GM08714 (cell line): ENCODE measurements at regions not wholly inside any gene's neighbourhood (a gene's known extent, or its start where the extent isn't known, plus 50 kb on each side); places are given as distances from the start of the nearest gene placed in this dataset.
"Not testable (repeated sequence)": the region's sequence is repeated elsewhere in the genome, so short reads cannot be mapped to it uniquely, and the experiment has no call there.

ENCODE experiments used
- H3K4me3 ChIP-seq: fragments of 200-500 bp; sonication (Bioruptor generic); 2 replicates; pipeline ENCODE4 v1.5.1; 2014; ENCODE audit warnings: mild to moderate bottlenecking, low read length, inconsistent platforms

DNA sequence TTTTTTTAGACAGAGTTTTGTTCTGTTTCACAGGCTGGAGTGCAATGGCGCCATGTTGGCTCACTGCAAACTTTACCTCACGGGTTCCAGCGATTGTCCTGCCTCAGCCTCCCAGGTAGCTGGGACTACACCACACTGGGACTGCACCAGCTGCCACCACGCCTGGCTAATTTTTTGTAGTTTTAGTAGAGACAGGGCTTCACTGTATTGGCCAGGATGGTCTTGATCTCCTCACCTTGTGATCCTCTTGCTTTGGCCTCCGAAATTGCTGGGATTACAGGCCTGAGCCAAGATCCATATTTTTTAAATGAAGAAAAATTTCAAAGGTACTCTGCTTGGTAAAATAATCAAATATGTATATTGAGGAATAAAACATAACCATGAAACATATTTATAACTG lies 195.8 kb upstream of the TPTE start:
- H3K4me3 ChIP-seq: not testable (repeated sequence)

DNA sequence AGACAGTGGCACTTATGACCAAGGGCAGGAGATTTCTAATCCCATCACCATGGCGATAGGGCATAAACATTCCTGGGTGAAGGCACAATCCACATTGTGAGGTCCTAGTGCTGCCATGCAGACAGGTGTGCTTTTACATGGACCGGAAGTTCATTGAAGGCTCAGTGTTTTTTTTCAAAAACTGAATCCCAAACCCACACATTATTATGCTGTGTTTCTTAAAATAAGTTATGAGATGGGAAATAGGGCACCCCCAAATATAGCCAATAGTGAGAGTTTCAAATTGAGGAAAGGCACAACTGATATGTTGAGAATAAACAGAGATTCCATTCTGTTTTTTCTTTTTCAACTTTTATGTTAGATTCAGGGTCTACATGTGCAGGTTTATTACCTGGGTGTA lies 195.2 kb upstream of the TPTE start:
- H3K4me3 ChIP-seq: not testable (repeated sequence)

GRCh38 chr21:10328646-10329045 lies 192.7 kb upstream of the TPTE start:
- H3K4me3 ChIP-seq: not testable (repeated sequence)

GRCh38 chr21:10330641-10331119 lies 190.7 kb upstream of the TPTE start:
- not testable (repeated sequence) for H3K4me3 ChIP-seq

DNA sequence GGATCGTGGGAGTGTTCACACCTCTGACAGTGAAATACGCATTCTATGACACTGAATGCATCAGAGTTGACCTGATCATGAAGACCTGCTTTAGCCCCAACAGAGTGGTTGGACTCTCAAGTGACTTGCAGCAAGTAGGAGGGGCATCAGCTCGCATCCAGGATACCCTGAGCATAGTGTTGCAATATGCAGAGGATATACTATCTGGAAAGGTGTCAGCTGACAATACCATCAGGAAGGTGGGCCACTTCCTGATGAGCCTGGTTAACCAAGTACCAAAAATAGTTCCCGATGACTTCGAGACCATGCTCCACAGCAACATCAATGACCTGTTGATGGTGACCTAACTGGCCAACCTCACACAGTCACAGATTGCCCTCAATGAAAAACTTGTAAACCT lies 190.2 kb upstream of the TPTE start:
- not testable (repeated sequence) for H3K4me3 ChIP-seq

GRCh38 chr21:10332935-10333334 lies 188.4 kb upstream of the TPTE start:
- H3K4me3 ChIP-seq: not testable (repeated sequence)

DNA sequence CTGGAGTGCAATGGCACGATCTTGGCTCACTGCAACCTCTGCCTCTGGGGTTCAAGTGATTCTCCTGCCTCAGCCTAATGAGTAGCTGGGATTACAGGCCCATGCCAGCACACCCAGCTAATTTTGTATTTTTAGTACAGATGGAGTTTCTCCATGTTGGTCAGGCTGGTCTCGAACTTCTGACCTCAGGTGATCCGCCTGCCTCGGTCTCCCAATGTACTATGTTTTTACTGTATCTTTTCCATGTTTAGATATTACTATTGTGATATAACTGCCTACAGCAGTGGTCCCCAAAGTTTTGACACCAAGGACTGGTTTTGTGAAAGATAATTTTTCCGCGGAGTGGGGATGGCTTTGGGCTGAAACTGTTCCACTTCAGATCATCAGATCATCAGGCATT lies 187.0 kb upstream of the TPTE start:
- not testable (repeated sequence) for H3K4me3 ChIP-seq

DNA sequence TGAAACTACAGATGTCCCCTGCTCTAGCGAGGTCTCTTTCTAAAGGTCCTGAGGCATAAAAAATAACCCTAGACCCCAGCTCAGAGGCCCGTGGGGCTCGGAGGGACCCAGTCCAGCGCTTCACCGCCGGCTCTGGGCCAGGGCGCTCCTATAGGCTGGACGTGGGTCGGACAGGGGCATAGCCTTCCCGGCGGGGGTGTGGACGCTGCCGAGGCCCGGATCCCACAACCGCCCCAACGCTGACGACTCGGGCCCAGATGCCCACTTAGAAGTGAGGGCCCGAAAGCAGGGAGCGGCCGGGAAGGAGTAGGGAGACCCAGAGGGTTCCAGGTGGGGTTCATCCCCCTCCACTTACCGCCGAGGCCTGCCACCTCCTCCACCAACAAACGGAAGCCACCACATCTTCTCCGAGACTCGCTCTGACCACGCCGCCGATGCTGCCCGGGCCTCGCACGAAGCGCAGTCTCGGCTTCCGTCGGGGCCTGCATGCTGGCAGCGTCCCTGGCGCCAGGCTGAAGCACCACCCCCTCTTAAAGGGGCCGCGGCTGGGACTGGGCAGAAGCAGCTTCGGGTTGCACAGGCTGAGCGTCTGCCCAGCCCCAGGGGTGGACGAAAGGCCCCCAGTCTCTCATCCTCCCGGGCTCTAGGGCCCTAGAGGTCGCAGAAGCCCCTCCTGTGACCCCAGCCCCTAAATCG lies 179.0 kb upstream of the TPTE start:
- not testable (repeated sequence) for H3K4me3 ChIP-seq

DNA sequence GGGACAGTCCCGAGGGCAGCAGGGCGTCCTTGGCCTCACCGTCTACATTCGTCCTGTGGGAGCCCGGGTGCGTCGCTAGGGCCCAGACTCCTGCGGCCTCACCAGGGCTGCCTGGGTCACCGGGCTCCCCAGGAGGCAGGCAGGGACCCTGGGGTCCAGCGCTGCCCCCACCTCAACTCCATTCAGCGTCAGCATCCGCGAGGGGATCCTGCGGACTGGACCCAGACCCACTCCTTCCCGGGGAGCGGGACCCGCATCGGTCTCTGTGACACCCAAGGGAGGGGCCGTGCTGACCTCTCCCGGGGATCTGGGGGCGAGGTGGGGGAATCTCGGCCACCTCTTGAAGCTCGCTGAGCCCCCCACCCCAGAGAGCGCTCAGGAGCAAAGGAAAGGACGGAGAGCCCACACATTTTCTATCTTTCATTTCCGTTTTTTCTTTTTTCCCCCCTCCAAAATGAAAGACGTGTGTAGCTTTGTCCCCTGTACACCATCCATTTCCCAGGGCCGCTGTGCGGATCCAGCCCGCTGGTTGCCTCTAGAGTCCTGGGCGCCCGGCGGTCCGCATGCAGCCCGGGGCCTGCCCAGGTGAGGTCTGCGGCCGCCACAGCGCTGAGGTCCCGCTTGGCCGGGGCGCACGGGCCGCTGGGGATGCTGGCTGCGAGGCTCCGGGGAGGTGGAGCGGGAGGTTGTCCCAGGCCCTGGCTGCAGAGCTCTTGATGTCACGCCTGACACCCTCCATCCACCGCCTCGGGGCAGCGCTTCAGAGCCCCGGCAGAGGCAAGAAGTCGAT lies 178.0 kb upstream of the TPTE start:
- H3K4me3 ChIP-seq: not testable (repeated sequence)

DNA sequence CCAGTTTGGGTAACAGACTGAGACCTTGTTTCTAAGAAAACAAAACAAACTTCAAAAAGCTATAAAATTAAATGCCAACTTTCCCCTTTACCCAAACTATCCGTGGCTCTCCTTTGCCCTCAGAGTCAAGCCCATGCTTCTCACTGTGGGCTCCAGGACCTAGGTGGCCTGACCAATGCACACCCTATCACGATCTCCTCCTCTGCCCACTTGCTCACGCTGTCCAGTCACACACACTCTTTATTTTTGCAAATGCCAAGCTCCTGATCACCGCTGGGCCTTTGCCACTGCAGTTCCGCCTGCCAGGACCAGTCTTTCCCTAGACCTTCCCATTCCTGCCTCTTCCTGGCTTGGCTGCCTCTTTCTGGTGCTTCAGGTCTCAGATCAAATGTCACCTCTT lies 177.1 kb upstream of the TPTE start:
- not testable (repeated sequence) for H3K4me3 ChIP-seq

GRCh38 chr21:10345178-10345612 lies 176.2 kb upstream of the TPTE start:
- not testable (repeated sequence) for H3K4me3 ChIP-seq

DNA sequence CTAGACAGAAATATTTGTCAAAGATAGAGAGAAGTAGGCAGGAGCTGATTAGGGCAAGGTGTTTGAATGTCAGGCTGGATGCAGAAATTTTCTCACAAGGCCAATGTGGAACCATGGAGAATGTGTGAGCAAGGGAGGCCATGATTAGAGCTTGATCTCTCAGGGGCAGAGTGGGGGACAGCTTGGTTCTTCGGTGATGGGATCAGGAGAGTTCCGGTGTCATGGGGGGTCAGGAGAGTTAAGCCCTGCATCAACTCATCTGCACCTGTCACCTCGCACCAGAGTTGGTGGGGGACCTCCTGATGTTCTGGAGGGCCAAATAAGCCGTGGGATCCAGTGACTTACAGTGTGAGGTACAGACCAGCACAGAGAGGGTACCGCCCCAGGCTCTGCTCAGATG lies 175.1 kb upstream of the TPTE start:
- H3K4me3 ChIP-seq: not testable (repeated sequence)

DNA sequence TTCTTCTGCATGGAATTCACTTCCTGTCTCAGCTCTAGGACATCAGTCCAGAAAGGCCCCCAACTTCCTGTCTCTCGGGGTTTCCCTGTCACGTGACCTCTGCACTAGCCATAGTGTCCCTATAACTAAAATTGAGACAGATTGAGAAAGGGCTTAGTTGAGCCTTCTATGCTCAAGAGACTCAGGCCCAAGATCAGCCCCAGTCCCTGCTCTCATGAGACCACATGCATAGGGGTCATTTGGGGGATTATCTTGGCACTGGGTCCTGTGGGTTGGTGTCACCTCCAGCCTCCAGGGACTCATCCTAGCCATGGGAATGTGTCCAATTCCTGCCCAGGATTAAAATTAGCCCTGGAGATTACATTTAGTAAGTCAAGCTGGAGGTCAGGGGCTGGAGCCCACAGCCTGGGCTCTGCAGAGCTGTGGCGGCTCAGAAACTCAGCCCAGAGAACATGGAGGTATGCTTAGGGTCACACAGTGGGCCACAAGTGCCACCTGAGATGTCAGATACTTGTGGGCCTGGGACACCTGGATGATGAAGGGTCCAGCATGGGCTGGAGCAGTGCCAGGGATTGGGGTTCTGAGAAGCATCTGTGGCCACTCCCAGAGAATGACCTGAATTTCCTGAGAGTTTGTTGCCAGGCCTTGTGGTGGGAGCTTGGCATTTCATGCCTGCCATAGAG lies 174.3 kb upstream of the TPTE start:
- not testable (repeated sequence) for H3K4me3 ChIP-seq

DNA sequence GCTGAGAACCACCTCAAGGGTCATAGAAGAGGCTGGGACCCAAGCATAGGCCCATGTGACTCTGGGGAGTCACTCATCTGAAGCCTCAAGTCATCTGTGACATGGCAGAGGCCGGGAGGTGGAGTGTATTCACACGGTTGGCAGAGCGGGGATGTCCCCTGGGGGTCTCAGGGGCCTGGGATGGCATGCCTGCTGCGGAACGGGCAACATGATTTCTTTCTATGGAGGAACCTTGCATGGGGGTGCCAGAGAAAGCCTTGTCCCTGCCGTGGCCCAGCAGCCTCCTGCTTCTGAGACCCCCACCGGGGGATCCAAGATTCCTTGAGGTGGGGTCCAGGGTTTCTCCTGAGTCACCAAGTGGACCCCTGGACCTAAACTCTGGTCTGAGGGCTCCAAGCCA lies 173.7 kb upstream of the TPTE start:
- not testable (repeated sequence) for H3K4me3 ChIP-seq

- H3K4me3 ChIP-seq: not testable (repeated sequence)
These were observed 173.2 kb upstream of the TPTE start for GRCh38 chr21:10348150-10348549.

GRCh38 chr21:10354851-10355578 lies 166.4 kb upstream of the TPTE start:
- not testable (repeated sequence) for H3K4me3 ChIP-seq

GRCh38 chr21:10359120-10359519 lies 162.3 kb upstream of the TPTE start:
- H3K4me3 ChIP-seq: not testable (repeated sequence)

DNA sequence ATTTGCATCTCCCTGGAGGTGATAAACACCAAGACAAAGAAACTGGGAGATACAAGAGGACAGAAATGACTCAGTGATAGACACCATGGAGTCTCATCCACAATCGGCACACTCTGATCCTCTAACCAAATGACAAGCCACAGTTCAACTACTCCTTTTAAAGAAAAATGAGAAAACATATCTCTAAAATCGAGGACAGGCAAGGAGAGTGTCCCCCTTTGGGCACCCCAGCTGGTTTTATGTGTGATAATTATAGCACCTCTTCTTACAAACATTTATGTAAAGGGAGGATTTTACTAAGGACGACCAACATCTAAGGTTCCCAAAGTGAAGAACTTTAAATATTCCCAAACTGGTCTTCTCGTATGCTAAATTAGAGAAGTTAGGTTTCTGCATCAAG lies 161.5 kb upstream of the TPTE start:
- H3K4me3 ChIP-seq: not testable (repeated sequence)

DNA sequence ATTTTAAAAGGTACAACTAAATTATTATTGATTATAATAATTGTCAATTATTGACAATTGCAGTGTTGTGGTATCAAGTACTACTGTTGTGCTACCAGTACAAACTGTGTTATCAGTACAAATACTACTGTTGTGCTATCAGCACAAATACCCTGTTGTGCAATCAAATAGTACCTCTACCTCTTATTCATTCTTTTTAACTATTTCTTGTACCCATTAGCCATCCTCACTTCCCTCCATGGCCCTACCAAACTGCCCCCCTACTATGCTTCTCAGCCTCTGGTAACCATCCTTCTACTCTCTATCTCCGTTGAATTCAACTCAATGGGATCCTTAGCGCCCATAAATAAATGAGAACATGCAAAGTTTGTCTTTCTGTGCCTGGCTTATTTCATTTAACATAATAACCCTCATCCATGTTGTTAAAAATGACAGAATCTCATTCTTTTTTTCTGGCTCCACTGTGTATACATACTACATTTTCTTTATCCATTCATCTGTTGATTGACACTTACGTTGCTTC lies 160.1 kb upstream of the TPTE start:
- H3K4me3 ChIP-seq: not testable (repeated sequence)

DNA sequence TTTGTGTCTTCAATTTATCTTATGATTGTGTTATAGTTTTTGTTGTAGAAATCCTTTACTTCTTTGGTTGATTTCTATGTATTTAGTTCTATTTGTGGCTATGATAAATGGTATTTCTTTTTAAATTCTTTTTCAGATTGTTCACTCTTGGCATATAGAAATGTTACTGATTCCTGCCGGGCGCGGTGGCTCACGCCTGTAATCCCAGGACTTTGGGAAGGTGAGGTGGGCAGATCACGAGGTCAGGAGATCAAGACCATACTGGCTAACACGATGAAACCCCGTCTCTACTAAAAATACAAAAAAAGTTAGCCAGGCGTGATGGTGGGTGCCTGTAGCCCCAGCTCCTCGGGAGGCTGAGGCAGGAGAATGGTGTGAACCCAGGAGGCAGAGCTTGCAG lies 158.6 kb upstream of the TPTE start:
- H3K4me3 ChIP-seq: not testable (repeated sequence)

DNA sequence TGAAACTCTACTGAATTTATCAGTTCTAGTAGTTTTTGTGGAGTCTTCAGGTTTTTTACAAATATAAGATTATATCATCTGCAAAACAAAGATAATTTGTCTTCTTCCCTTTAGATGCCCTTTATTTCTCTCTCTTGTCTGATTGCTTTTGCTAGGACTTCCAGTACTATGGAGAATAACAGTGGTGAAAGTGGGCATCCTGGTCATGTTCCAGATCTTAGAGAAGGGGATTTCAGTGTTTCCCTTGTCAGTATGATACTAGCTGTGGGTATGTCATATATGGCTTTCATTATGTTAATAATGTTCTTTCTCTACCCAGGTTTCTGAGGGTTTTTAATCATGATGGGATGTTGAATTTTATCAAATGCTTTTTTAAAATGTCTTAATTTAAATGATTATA lies 158.1 kb upstream of the TPTE start:
- not testable (repeated sequence) for H3K4me3 ChIP-seq
